GM21390 (cell line): ENCODE measurements at regions not wholly inside any gene's neighbourhood (a gene's known extent, or its start where the extent isn't known, plus 50 kb on each side); places are given as distances from the start of the nearest gene placed in this dataset.
A peak's percentile ranks its signal among the peaks of the same experiment; 100 is the strongest.
"Not testable (repeated sequence)": the region's sequence is repeated elsewhere in the genome, so short reads cannot be mapped to it uniquely, and the experiment has no call there.

Experiments used
- ATAC-seq: cut with Tn5 transposase; IDR thresholded peaks from one replicate; pipeline ENCODE4 v1.9.1; 2021; ENCODE audit not compliant: unreplicated experiment

DNA sequence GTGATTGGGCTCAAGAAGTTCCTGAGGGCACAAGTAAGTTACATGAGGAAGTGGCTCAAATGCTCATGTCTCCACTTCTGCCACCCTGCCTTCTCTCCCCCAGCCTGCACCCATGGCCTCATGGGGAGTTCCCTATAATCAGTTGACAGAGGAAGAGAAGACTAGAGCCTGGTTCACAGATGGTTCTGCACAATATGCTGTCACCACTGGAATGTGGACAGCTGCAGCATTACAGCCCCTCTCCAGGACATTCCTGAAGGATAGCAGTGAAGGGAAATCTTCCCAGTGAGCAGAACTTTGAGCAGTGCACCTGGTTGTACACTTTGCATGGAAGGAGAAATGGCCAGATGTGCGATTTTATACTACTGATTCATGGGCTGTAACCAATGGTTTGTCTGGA is 352.3 kb downstream of the C12orf75 start:
- ATAC-seq: not testable (repeated sequence)

- ATAC-seq: not testable (repeated sequence)
Observed at GRCh38 chr12:105683836-105684235, 353.3 kb downstream of the C12orf75 start.

DNA sequence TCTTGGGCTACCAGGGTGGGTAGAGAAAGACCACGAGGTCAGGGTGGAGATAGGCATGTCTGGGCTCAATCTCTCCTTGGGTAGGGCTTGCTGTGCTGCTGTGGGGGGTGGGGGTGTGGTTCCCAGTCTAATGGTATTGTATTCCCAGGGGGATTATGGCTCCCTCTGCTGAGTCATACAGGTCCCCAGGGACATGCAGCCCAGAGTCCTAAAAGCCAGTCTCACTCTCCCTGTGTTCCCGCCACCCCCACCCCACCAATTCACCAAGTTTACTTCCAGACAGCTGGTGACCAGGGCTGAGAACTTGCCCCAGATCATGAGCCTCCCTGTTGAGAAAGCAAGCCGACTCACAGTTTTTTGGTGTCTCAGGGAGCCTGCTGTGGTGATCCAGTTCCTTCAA is 367.6 kb downstream of the C12orf75 start:
- no peak for ATAC-seq

GRCh38 chr12:105699209-105699608 is 368.7 kb downstream of the C12orf75 start:
- ATAC-seq: no peak

GRCh38 chr12:105704787-105705186 is 374.3 kb downstream of the C12orf75 start:
- no peak for ATAC-seq

DNA sequence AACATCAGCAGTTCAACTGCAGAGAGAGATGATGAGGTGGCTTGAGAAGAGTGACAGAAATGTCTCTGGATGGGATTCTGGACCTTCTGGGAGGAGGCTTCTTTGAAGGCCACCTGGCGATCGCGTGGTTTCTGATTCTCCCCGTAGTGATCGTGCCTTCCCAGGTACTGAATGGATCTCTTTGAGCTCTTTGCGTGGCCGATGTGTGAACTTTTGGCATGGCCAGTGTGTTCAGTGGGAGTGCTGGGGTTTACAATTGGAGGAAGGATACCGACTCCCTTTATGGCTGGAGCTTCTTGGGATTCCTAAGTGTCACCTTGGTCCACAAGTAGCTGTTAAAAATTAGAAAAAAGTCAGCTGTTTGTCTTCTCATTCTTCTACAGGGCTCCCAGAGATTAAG is 374.7 kb downstream of the C12orf75 start:
- no peak for ATAC-seq

DNA sequence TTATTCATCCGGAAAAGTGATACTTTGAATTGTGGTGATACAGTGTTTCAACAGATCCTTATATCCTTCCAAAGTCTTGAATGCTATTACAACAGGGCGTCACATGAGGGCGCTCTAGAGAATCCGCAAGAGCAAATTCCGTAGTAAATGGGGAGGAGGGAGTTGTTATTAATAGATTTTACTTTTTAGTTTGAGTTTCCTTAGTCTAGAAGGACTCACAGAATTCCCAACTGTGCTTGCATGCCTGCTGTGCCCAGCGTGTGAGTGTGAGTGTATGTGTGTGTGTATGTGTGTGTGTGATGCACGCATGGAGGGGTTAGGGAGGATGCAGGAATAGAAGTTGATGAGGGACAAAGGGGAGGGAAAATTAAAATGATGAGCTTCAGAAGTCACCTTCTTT is 375.3 kb downstream of the C12orf75 start:
- ATAC-seq: no peak

GRCh38 chr12:105706321-105706972 is 376.0 kb downstream of the C12orf75 start:
- ATAC-seq: no peak

- ATAC-seq: no peak
Observed at GRCh38 chr12:105706973-105707334, 376.5 kb downstream of the C12orf75 start.

GRCh38 chr12:105713606-105714305 is 383.3 kb downstream of the C12orf75 start:
- no peak for ATAC-seq

GRCh38 chr12:105716621-105717020 is 386.1 kb downstream of the C12orf75 start:
- no peak for ATAC-seq

DNA sequence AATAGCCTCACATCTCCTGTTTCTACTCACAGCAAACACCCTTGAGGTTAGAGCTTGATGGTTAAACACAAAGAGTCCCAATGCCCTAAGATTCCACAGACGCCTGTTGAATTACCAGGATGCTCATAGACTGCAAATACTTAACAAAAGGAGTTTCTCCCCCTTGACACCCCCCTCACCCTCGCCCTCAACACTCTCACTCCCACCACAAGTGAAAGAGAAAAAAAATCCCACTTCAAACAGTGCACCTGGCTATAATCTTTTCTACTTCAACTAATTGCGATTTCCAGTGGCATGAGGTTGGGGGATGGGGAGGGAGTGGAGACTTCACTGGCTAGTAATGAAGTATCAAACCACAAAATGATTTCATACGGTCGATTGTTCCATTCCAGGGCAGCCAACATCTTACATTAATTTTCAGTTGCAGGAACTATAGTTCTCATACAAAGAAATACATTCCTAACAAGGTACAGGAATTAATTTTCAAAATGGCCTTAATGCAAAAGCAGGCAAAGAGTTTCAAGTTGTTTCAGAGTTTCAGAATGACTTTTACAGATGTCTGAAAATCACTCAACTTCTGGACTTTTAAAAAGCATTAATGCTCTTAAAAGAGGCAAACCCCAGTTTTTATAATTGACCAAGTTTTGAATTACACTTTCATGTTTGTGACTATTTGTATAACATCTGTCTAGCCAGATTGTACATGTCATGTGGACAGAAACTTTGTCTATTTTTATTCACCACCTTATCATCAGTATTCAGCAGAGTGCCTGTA is 390.7 kb downstream of the C12orf75 start:
- peak; percentile 87 for ATAC-seq

DNA sequence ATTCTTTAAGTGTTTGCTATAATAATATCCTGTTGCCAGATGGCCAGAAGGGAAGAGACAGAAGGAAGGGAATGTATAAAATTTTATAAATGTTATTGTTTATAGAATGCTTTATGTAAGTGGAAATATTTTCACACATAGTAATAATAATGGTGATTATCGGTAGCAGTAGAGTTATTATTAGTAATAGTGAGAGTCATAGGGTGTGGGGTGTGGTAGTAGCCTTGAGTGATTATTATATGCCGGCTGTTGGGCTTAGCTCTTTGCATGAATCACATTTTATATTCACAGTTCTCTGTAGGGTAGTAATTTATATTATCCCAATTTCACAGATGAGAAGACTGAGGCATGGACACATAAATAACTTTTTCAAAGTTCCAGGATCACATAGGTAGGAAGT is 391.4 kb downstream of the C12orf75 start:
- no peak for ATAC-seq

- ATAC-seq: no peak
Observed at GRCh38 chr12:105723066-105723465, 392.6 kb downstream of the C12orf75 start.

DNA sequence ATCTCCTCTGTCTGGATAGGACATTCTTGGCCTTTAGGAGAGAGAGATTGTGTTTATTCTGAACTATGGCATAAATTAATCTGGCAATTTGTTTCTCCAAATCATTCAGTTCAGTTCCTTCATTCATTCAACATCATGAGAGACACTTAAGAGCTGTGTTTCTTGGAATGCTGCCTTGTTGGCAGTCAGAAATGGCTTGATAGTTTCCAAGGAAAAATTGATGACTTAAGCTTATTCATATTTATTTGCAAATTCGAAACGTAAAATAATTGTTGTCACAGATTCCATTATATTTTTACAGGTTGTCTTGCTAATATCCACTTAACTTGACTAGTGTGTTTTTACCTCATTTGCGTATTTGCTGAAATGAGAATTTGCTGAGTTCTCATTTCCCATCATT is 393.0 kb downstream of the C12orf75 start:
- ATAC-seq: no peak

- ATAC-seq: no peak
Observed at GRCh38 chr12:105724641-105725040, 394.1 kb downstream of the C12orf75 start.

DNA sequence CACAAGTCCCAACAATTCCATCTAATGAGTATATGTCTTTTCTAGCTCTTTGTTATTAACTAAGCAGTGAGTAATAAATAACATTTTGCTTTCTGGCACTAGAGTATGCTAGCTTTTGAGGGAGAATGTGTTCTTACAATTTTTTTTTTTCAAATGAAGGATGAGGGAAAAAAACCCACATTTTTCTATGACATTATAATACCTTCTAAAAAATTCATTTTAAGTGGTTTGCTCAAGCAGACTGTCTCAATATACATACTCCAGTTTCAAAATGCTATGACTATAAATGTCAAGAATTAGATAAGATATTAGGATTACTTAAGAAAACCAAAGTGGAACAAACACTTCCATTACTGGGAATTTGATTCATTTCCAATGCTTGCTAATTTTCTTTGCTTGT is 394.6 kb downstream of the C12orf75 start:
- no peak for ATAC-seq

GRCh38 chr12:105729181-105729771 is 398.8 kb downstream of the C12orf75 start:
- ATAC-seq: no peak

GRCh38 chr12:105729926-105730325 is 399.4 kb downstream of the C12orf75 start:
- no peak for ATAC-seq

DNA sequence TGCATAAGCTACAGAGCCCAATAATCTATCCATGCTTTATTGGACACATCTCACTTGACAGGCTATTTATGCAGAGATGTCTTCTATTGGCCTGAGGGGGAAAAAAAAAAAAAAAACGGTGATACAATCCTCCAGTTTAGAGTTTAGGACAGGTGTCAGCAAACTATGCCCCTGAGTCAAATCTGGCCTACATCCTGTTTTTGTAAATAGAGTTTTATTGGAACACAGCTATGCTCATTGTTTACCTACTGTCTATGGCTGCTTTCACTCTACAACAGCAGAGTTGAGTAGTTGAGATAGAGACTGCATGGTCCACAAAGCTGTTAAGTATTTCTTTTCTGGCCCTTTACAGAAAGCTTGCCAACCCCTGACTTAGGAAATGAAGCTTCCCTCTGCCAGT is 403.1 kb downstream of the C12orf75 start:
- no peak for ATAC-seq

DNA sequence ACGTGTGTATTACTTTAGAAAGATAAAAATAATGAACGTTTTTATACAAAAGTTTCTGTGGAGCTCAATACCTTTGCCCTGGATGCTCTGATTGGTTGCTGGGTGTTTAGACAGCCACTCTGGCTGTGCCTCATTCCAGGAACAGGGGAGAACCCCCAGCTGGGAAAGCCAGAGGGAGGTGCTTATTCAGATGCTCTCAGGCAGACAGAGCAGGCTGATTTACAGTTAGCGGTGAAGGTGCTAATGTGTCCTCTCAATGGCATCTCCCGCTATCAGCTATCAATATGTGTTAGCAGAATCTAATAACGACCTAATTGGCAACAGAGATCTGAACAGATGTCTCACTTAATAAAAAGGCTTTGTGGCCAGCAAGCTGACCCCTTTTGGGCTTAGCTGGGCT is 402.3 kb downstream of the NUAK1 start:
- no peak for ATAC-seq

GRCh38 chr12:105738051-105738450 is 400.7 kb downstream of the NUAK1 start:
- no peak for ATAC-seq
